Tibial nerve (tissue), 4 donors: ENCODE measurements at regions not wholly inside any gene's neighbourhood (a gene's known extent, or its start where the extent isn't known, plus 50 kb on each side); places are given as distances from the start of the nearest gene placed in this dataset.

Experiments used
- CTCF ChIP-seq, 5 experiments: fragments of 200-600 bp in 3 of 5; fragments of 450-650 bp in 2 of 5; sonication (generic) in 3 of 5; IDR thresholded peaks; one replicate each; pipeline ENCODE4 v1.5.1; 2016 to 2019; ENCODE audit warnings: antibody characterized with exemption in 5 of 5, mild to moderate bottlenecking in 3 of 5, moderate library complexity in 2 of 5
- EP300 ChIP-seq, 2 donors: sonication (generic); formaldehyde crosslinking; IDR thresholded peaks; one replicate each; pipeline ENCODE4 v1.6.1; 2017; ENCODE audit warnings: antibody characterized with exemption in 2 of 2, mild to moderate bottlenecking in 1 of 2
- POLR2A ChIP-seq, 2 donors: fragments of 450-650 bp; IDR thresholded peaks; one replicate each; pipeline ENCODE4 v1.6.1; 2017; ENCODE audit warnings: antibody characterized with exemption in 2 of 2, mild to moderate bottlenecking in 2 of 2, moderate library complexity in 2 of 2

- TF ChIP-seq CTCF (IDR thresholded peaks at IDR 0.05) (no peak), POLR2A (IDR thresholded peaks at IDR 0.05) (no peak), EP300 (IDR thresholded peaks at IDR 0.05) (no peak)
These were observed 131.2 kb downstream of the MAGEB5 start for GRCh38 chrX:26347171-26347570.
